Urinary bladder (tissue), 3 donors: ENCODE measurements at regions not wholly inside any gene's neighbourhood (a gene's known extent, or its start where the extent isn't known, plus 50 kb on each side); places are given as distances from the start of the nearest gene placed in this dataset.

Source experiments
- DNase-seq: peaks from one replicate; pipeline ENCODE4 v3.0.0-alpha.2; 2015; ENCODE audit errors: extremely low spot score
- H3K27ac ChIP-seq: one replicate; pipeline ENCODE4 v1.5.1; 2013; ENCODE audit warnings: low read depth, mild to moderate bottlenecking, moderate library complexity
- H3K36me3 ChIP-seq: one replicate; pipeline ENCODE4 v1.6.1; 2013; ENCODE audit warnings: mild to moderate bottlenecking, moderate library complexity; ENCODE audit not compliant: insufficient read depth
- H3K4me1 ChIP-seq: one replicate; pipeline ENCODE4 v1.6.1; 2013; ENCODE audit warnings: mild to moderate bottlenecking, moderate library complexity; ENCODE audit not compliant: insufficient read depth
- H3K4me3 ChIP-seq: one replicate; pipeline ENCODE4 v1.5.1; 2013; ENCODE audit warnings: low read depth, low read length
- WGBS: extraction: QIAGEN DNeasy Blood & Tissue Kit; methylation state at CpG from one replicate; pipeline ENCODE4 v1.1.7; 2013; 5-methylcytosine and 5-hydroxymethylcytosine counted together
- donor health status: healthy with polysubstance abuse.
- donor health status: healthy.

- 65% methylated on average over 2 of the region's 2 CpGs for WGBS
- no peaks in the 10 kb centered on the region for H3K4me1 ChIP-seq
- H3K4me3 ChIP-seq, result no peak overlapping the region
- H3K36me3 ChIP-seq, result no peaks in the 10 kb centered on the region
- DNase-seq, result no peak
- no peak overlapping the region for H3K27ac ChIP-seq
These were observed 387.0 kb downstream of the TLR4 start for GRCh38 chr9:118091226-118091625.

DNA sequence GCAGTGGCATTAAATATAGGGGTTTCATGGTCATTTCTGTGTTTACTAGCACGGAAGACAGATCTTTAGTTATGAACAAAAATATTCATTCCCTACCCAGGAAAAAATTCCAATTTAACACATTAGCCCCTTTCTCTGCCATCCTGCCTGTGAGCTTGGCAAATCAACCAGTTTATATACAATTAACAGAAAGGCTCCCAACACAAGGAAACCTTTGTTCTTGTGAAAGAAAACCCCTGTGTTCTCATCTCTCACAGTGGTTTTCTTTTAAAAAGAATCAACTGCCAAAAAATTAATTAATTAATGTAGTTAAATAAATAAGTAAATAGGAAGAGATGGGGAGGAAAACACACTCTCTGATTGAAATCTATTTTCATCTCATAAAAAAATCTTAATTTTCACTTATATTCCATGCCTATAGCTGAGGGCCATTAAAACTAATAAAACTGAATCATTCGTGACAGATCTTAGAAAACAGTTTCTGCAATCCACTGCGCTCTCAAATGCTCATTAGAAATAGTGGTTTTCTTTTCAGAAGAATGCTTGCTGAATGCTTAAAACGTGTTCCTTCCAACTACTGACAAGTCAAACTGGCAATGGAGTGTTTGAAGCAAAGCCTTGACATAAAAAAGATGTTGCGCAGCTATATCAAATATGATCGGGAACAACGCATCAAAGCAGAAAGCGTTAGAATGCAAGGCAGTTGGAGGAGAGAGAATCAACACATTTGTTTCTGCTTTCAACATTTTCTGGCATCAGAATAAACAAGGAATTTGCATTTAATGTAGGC is 387.7 kb downstream of the TLR4 start:
- 79% methylated on average over 8 of the region's 8 CpGs for WGBS
- no peak for DNase-seq

GRCh38 chr9:118094387-118094786 is 390.2 kb downstream of the TLR4 start:
- no peak for DNase-seq
- no peak overlapping the region for H3K4me3 ChIP-seq
- H3K36me3 ChIP-seq, result no peaks in the 10 kb centered on the region
- H3K27ac ChIP-seq, result no peak overlapping the region
- H3K4me1 ChIP-seq, result no peaks in the 10 kb centered on the region
- WGBS, result 79% methylated on average over 4 of the region's 4 CpGs

More for the DNA sequence above, 387.7 kb downstream of the TLR4 start:
- no peaks in the 10 kb centered on the region for H3K4me1 ChIP-seq
- no peaks in the 10 kb centered on the region for H3K36me3 ChIP-seq
- no peak overlapping the region for H3K4me3 ChIP-seq
- no peak overlapping the region for H3K27ac ChIP-seq

DNA sequence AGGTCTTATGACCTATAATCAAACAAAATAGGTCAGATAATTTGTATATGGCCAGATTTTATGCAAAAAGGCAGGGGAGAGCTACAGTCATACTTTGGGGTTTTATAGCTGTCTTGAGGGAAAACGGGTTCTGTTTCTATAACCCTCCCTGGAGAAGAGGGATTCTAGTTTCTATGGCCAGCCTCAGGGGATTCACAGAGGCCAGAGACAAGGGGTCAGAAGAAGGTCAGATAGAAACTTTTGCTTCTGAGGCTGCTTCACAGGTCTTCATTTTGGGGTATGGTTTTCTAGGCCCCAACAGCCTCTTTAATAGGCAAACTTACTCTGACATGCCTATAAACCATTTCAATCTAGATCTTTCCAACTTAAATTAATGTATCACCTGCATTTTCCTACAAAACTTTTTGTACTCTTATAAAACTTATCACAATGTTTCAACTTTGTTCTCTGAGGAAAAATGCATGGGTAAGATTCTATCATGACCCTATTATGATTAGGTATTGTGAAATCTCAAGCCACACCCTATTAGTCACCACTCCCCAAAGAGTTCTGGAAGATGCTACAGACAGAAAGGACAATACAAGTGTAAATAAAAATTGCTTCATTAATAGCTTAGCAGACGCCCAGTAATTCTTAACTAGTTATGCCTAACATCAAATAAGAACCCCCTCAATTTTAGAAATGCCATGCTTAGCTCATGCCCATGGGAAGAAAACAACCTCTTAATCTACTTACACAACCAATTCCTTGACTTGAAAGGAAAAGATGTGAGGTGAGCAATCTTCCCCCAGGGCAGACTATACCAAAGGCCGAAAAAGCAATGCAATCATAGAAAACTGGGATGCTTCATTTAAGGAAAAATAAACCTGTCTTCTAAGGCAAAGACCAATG is 396.6 kb downstream of the TLR4 start:
- Histone ChIP-seq H3K36me3 (no peaks in the 10 kb centered on the region), H3K27ac (no peak overlapping the region), H3K4me3 (no peak overlapping the region), H3K4me1 (no peaks in the 10 kb centered on the region)
- WGBS, result 74% methylated on average over 3 of the region's 3 CpGs
- no peak for DNase-seq

- Histone ChIP-seq H3K4me1 (no peaks in the 10 kb centered on the region), H3K36me3 (no peaks in the 10 kb centered on the region), H3K4me3 (no peak overlapping the region), H3K27ac (no peak overlapping the region)
- no peak for DNase-seq
These were observed 400.2 kb downstream of the TLR4 start for GRCh38 chr9:118104363-118104762.

DNA sequence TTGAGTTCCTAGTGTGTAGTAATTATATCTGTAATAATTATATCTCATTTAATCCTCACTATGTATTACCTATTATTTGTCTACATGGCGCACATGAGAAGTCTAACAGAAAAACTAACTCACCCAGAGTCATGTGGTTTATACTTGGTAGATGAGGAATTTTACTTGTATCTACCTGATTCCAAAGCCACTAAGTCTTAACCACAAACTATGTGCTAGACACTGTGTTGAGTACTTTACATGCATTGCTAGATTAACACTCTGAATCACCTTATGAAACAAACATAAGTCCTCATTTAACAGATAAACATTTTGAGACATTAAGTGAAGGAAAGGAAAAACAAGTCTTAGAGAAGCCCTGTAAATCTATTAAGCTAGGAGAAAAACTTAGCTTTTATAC is 404.8 kb downstream of the TLR4 start:
- Histone ChIP-seq H3K36me3 (no peaks in the 10 kb centered on the region), H3K27ac (no peak overlapping the region), H3K4me1 (no peaks in the 10 kb centered on the region), H3K4me3 (no peak overlapping the region)
- DNase-seq, result no peak
- 97% methylated on average over 1 of the region's 1 CpG for WGBS

GRCh38 chr9:118109542-118109941 is 405.3 kb downstream of the TLR4 start:
- no peaks in the 10 kb centered on the region for H3K36me3 ChIP-seq
- no peak for DNase-seq
- no peak overlapping the region for H3K27ac ChIP-seq
- WGBS, result 61% methylated on average over 3 of the region's 3 CpGs
- no peak overlapping the region for H3K4me3 ChIP-seq
- H3K4me1 ChIP-seq, result no peaks in the 10 kb centered on the region

GRCh38 chr9:118121361-118121760 is 417.2 kb downstream of the TLR4 start:
- Histone ChIP-seq H3K36me3 (no peaks in the 10 kb centered on the region), H3K27ac (no peak overlapping the region), H3K4me3 (no peak overlapping the region), H3K4me1 (no peaks in the 10 kb centered on the region)
- 59% methylated on average over 2 of the region's 2 CpGs for WGBS
- no peak for DNase-seq

- Histone ChIP-seq H3K36me3 (no peaks in the 10 kb centered on the region), H3K4me1 (no peaks in the 10 kb centered on the region), H3K4me3 (no peak overlapping the region), H3K27ac (no peak overlapping the region)
- WGBS, result 80% methylated on average over 2 of the region's 2 CpGs
- DNase-seq, result no peak
These were observed 424.1 kb downstream of the TLR4 start for GRCh38 chr9:118128313-118128712.

- H3K4me3 ChIP-seq, result no peak overlapping the region
- DNase-seq, result no peak
- no peak overlapping the region for H3K27ac ChIP-seq
- WGBS, result 76% methylated on average over 3 of the region's 3 CpGs
- no peaks in the 10 kb centered on the region for H3K36me3 ChIP-seq
- no peaks in the 10 kb centered on the region for H3K4me1 ChIP-seq
These were observed 425.3 kb downstream of the TLR4 start for GRCh38 chr9:118129541-118129940.

GRCh38 chr9:118148990-118149389 is 444.8 kb downstream of the TLR4 start:
- Histone ChIP-seq H3K36me3 (no peaks in the 10 kb centered on the region), H3K4me1 (no peaks in the 10 kb centered on the region), H3K4me3 (no peak overlapping the region), H3K27ac (no peak overlapping the region)
- WGBS, result 85% methylated on average over 1 of the region's 1 CpG
- DNase-seq, result no peak

- no peaks in the 10 kb centered on the region for H3K36me3 ChIP-seq
- no peak for DNase-seq
- WGBS, result 63% methylated on average over 6 of the region's 6 CpGs
- H3K27ac ChIP-seq, result no peak overlapping the region
- no peaks in the 10 kb centered on the region for H3K4me1 ChIP-seq
- no peak overlapping the region for H3K4me3 ChIP-seq
These were observed 452.6 kb downstream of the TLR4 start for GRCh38 chr9:118156846-118157245.

- Histone ChIP-seq H3K27ac (no peak overlapping the region), H3K36me3 (no peaks in the 10 kb centered on the region), H3K4me1 (no peaks in the 10 kb centered on the region), H3K4me3 (no peak overlapping the region)
- WGBS, result 83% methylated on average over 3 of the region's 3 CpGs
- no peak for DNase-seq
These were observed 458.5 kb downstream of the TLR4 start for GRCh38 chr9:118162716-118163115.

GRCh38 chr9:118163751-118164150 is 459.5 kb downstream of the TLR4 start:
- WGBS, result 80% methylated on average over 2 of the region's 2 CpGs
- H3K4me3 ChIP-seq, result no peak overlapping the region
- no peak for DNase-seq
- H3K4me1 ChIP-seq, result no peaks in the 10 kb centered on the region
- no peak overlapping the region for H3K27ac ChIP-seq
- H3K36me3 ChIP-seq, result no peaks in the 10 kb centered on the region
